Lower lobe of right lung (tissue), 2 donors: ENCODE measurements at regions not wholly inside any gene's neighbourhood (a gene's known extent, or its start where the extent isn't known, plus 50 kb on each side); places are given as distances from the start of the nearest gene placed in this dataset.

Source experiments
- ATAC-seq, 2 donors: fragments of 200-7000 bp; cut with Tn5 transposase; one replicate each; pipeline ENCODE4 v1.9.1; 2020 to 2022; ENCODE audit warnings: mild to moderate bottlenecking in 2 of 2, moderate library complexity in 2 of 2
- DNase-seq: peaks from one replicate; pipeline ENCODE4 v3.0.0-alpha.2; 2020
- H3K27ac ChIP-seq: fragments of 200-600 bp; one replicate; pipeline ENCODE4 v1.8.0; 2022
- H3K27me3 ChIP-seq: fragments of 200-600 bp; one replicate; pipeline ENCODE4 v1.8.0; 2022; ENCODE audit warnings: low read depth
- H3K36me3 ChIP-seq: fragments of 200-600 bp; one replicate; pipeline ENCODE4 v1.8.0; 2022; ENCODE audit warnings: mild to moderate bottlenecking
- H3K4me1 ChIP-seq: fragments of 200-600 bp; one replicate; pipeline ENCODE4 v1.8.0; 2022
- H3K4me3 ChIP-seq: fragments of 200-600 bp; one replicate; pipeline ENCODE4 v1.8.0; 2022; ENCODE audit warnings: mild to moderate bottlenecking
- H3K9me3 ChIP-seq: fragments of 200-600 bp; one replicate; pipeline ENCODE4 v1.8.0; 2022
- intact Hi-C: fragments of 100-400 bp; cut with DNase I; formaldehyde crosslinking; loops from one replicate; pipeline ENCODE4 v1.11.0; 2022
- TF ChIP-seq, protein P1 (sequence below): fragments of 200-600 bp; IDR thresholded peaks from one replicate; pipeline ENCODE4 v1.8.0; 2022; ENCODE audit warnings: antibody characterized with exemption, mild to moderate bottlenecking
- donor health status: DM: no; HTN: yes; CAD: no; lungs with severe emphysema.

DNA sequence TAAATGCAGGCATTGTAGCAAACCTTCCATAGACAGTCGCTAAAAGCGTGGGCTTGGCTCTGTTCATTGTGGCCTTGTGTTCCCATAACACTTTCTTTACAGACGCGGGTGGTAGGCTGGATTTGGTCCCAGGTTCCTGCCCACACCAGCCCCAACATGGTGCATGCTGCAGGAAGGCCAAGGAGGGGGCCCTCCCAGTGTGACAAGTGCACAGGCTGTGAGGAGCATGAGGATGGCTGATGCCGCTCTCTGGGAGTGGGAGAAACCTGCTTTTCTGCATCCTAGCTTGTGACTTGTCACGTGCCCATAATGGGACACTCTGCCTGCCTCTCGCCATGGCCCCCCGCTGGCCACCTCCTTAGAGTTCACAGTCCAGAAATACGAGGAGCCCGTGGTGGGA is 161.8 kb upstream of the B3GAT1 start:
- DNase-seq = no peak
- H3K4me1 ChIP-seq = no peaks in the 10 kb centered on the region
- no peak for ATAC-seq
- H3K27ac ChIP-seq = no peak overlapping the region
- intact Hi-C loops = no loop called here
- H3K36me3 ChIP-seq = no peaks in the 10 kb centered on the region
- peaks cover 4% of the 10 kb centered on the region for H3K27me3 ChIP-seq
- H3K9me3 ChIP-seq = no peaks in the 10 kb centered on the region
- TF ChIP-seq, protein P1, sequence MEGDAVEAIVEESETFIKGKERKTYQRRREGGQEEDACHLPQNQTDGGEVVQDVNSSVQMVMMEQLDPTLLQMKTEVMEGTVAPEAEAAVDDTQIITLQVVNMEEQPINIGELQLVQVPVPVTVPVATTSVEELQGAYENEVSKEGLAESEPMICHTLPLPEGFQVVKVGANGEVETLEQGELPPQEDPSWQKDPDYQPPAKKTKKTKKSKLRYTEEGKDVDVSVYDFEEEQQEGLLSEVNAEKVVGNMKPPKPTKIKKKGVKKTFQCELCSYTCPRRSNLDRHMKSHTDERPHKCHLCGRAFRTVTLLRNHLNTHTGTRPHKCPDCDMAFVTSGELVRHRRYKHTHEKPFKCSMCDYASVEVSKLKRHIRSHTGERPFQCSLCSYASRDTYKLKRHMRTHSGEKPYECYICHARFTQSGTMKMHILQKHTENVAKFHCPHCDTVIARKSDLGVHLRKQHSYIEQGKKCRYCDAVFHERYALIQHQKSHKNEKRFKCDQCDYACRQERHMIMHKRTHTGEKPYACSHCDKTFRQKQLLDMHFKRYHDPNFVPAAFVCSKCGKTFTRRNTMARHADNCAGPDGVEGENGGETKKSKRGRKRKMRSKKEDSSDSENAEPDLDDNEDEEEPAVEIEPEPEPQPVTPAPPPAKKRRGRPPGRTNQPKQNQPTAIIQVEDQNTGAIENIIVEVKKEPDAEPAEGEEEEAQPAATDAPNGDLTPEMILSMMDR = no peak
- H3K4me3 ChIP-seq = no peak overlapping the region

DNA sequence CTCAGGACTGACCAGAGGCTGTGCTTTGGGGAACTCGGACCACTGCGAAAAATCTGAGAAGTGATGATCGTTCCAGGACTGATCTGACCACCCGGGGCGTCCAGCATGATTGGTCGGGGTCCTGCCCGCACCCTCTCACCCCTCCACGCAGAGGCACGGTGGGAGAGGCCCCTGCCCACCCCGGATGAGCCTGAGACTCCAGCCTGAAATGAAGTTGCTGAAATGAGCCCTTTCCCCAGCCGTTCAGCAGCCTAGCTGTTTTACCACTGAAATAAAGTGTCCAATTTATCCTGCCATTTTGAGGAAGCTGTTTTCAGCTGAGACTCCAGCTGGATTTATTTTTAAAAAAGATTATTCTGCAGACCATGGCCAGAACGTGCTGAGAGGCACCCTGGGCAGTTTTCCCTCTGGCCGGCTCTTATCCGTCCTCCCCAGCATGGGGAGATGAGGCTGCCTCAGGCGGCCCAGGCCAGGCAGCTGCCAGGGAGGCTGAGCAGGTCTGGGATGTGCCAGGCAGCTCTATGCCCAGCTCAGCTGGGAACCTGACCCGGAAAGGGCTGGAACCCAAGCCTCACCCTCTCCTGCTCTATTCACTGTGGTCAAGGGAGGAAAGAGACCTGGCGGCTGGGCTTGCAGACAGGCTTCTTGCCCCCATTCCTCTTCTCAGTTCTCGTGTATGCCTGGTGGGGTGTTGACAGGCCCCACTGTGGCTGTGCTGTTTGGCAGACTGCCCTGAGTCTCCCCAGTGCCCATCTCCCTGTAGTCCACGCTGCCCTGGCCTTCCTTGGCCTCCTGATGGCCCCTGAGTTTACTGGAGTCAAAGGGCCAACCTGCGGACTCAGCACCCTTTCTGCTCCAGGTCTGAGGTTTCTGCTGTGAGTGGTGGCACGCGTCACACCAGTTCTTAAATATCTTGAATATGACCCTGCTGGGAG is 161.0 kb upstream of the B3GAT1 start:
- H3K4me1 ChIP-seq = no peaks in the 10 kb centered on the region
- DNase-seq = no peak
- H3K36me3 ChIP-seq = no peaks in the 10 kb centered on the region
- no peak for ATAC-seq
- H3K27ac ChIP-seq = no peak overlapping the region
- H3K4me3 ChIP-seq = no peak overlapping the region
- TF ChIP-seq, protein P1 = no peak
- peaks cover 4% of the 10 kb centered on the region for H3K27me3 ChIP-seq
- intact Hi-C loops = no loop called here
- no peaks in the 10 kb centered on the region for H3K9me3 ChIP-seq

DNA sequence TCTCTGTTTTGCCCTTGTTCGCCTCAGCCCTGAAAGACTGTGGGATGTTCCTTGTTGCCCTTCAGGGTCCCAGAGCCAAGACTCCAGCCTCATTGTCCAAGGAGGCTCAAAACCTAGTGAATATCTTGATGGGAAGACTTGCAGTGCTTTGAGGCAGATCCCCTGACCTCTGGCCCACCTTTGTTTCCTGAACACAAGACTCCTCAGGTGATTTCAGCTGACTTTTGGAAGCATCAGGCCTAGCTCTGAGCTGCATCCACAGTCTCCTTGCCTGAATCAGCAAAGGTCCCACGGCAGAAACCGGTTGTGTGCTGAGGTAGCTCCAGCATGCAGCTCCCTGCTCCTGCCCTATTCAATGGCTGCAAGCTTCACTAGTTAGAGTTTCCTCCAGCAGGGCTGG is 159.3 kb upstream of the B3GAT1 start:
- H3K4me3 ChIP-seq = no peak overlapping the region
- no peak for ATAC-seq
- TF ChIP-seq, protein P1 = no peak
- H3K9me3 ChIP-seq = no peaks in the 10 kb centered on the region
- DNase-seq = no peak
- peaks cover 4% of the 10 kb centered on the region for H3K27me3 ChIP-seq
- intact Hi-C loops = no loop called here
- no peaks in the 10 kb centered on the region for H3K36me3 ChIP-seq
- H3K4me1 ChIP-seq = no peaks in the 10 kb centered on the region
- H3K27ac ChIP-seq = no peak overlapping the region

DNA sequence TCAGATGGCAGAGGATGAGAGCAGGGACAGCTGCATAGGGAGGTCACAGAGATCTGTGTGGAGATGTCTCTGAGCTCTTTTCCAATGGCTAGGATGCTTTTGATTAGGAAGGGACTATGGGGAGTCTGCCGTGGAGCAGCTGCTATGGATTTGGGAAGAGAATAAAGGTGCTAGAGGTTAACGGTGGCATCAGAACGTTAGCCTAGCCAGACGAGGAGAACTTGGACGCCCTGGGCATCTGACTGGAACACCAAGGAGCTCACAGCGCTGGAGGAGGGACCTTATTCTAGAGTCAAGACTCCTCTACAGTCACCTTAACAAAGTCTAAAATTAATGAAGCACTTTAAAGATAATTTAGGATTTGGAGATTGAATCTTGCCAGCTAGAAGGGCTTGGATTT is 157.2 kb upstream of the B3GAT1 start:
- TF ChIP-seq, protein P1 = no peak
- Histone ChIP-seq H3K27ac (no peak overlapping the region), H3K27me3 (peaks cover 4% of the 10 kb centered on the region), H3K36me3 (no peaks in the 10 kb centered on the region), H3K9me3 (no peaks in the 10 kb centered on the region), H3K4me3 (no peak overlapping the region), H3K4me1 (no peaks in the 10 kb centered on the region)
- no peak for ATAC-seq
- intact Hi-C loops = no loop called here
- no peak for DNase-seq

DNA sequence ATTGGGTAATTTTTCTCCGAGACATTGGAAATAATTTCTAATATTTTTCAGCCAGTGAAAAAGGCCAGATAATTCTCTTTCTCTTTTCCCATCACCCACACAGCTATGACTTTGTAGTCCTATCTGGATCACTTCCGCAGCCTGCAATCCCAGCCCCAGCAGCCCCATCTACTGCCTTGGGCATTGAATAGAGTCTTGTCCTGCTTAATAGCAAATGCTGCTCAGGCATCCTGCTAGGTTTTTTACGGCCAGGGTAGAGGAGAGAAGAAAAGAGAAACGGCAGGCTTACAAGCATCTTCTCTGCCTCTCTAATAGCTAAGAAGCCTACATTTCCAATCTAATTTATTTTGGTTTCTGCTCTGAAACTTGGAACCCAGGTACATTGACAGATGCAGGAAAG is 154.3 kb upstream of the B3GAT1 start:
- Histone ChIP-seq H3K4me1 (no peaks in the 10 kb centered on the region), H3K9me3 (no peaks in the 10 kb centered on the region), H3K4me3 (no peak overlapping the region), H3K27me3 (peaks cover 4% of the 10 kb centered on the region), H3K36me3 (no peaks in the 10 kb centered on the region), H3K27ac (no peak overlapping the region)
- TF ChIP-seq, protein P1 = no peak
- intact Hi-C loops = no loop called here
- DNase-seq (no peak), ATAC-seq (no peak)
